ENCODE measurements at regions not wholly inside any gene's neighbourhood (a gene's known extent, or its start where the extent isn't known, plus 50 kb on each side); places are given as distances from the start of the nearest gene placed in this dataset.
"Not testable (repeated sequence)": the region's sequence is repeated elsewhere in the genome, so short reads cannot be mapped to it uniquely, and the experiment has no call there.

GRCh38 chr14:106599209-106599608 lies 1072.8 kb downstream of the TMEM121 start:
- Histone ChIP-seq H3K27me3 (ENCODE audit: control insufficient read depth, insufficient read depth, low read length) (no peaks in the 10 kb centered on the region), H3K27ac (ENCODE audit: low read depth, low read length) (no peak overlapping the region), H3K4me1 (ENCODE audit: control insufficient read depth, insufficient read depth, low read length) (no peaks in the 10 kb centered on the region), H3K4me3 (ENCODE audit: low read depth, low read length) (no peak overlapping the region), H3K36me3 (ENCODE audit: control insufficient read depth, insufficient read depth, low read length) (no peaks in the 10 kb centered on the region), H3K9me3 (ENCODE audit: control insufficient read depth, insufficient read depth, low read length) (peaks cover 83% of the 10 kb centered on the region), H3K9ac (ENCODE audit: low read depth, low read length) (no peak overlapping the region)

GRCh38 chr14:106605548-106606448 lies 1079.4 kb downstream of the TMEM121 start:
- Histone ChIP-seq H3K4me3 (ENCODE audit: low read depth, low read length) (no peak overlapping the region), H3K9me3 (ENCODE audit: control insufficient read depth, insufficient read depth, low read length) (peaks cover 94% of the 10 kb centered on the region)

GRCh38 chr14:106606936-106607335 lies 1080.6 kb downstream of the TMEM121 start:
- Histone ChIP-seq H3K4me1 (ENCODE audit: control insufficient read depth, insufficient read depth, low read length) (no peaks in the 10 kb centered on the region), H3K9ac (ENCODE audit: low read depth, low read length) (no peak overlapping the region), H3K4me3 (ENCODE audit: low read depth, low read length) (no peak overlapping the region), H3K36me3 (ENCODE audit: control insufficient read depth, insufficient read depth, low read length) (no peaks in the 10 kb centered on the region), H3K27me3 (ENCODE audit: control insufficient read depth, insufficient read depth, low read length) (no peaks in the 10 kb centered on the region), H3K27ac (ENCODE audit: low read depth, low read length) (no peak overlapping the region), H3K9me3 (ENCODE audit: control insufficient read depth, insufficient read depth, low read length) (peaks cover 94% of the 10 kb centered on the region)

More at GRCh38 chr14:106605548-106606448, 1079.4 kb downstream of the TMEM121 start:
- Histone ChIP-seq H3K27ac (ENCODE audit: low read depth, low read length) (no peak overlapping the region), H3K9ac (ENCODE audit: low read depth, low read length) (no peak overlapping the region), H3K36me3 (ENCODE audit: control insufficient read depth, insufficient read depth, low read length) (no peaks in the 10 kb centered on the region), H3K27me3 (ENCODE audit: control insufficient read depth, insufficient read depth, low read length) (no peaks in the 10 kb centered on the region), H3K4me1 (ENCODE audit: control insufficient read depth, insufficient read depth, low read length) (no peaks in the 10 kb centered on the region)

GRCh38 chr14:106610691-106611090 lies 1084.3 kb downstream of the TMEM121 start:
- Histone ChIP-seq H3K4me3 (ENCODE audit: low read depth, low read length) (no peak overlapping the region), H3K27ac (ENCODE audit: low read depth, low read length) (no peak overlapping the region), H3K36me3 (ENCODE audit: control insufficient read depth, insufficient read depth, low read length) (no peaks in the 10 kb centered on the region), H3K27me3 (ENCODE audit: control insufficient read depth, insufficient read depth, low read length) (no peaks in the 10 kb centered on the region), H3K4me1 (ENCODE audit: control insufficient read depth, insufficient read depth, low read length) (no peaks in the 10 kb centered on the region), H3K9me3 (ENCODE audit: control insufficient read depth, insufficient read depth, low read length) (peaks cover 97% of the 10 kb centered on the region), H3K9ac (ENCODE audit: low read depth, low read length) (no peak overlapping the region)

GRCh38 chr14:106613256-106613655 lies 1086.9 kb downstream of the TMEM121 start:
- Histone ChIP-seq H3K36me3 (ENCODE audit: control insufficient read depth, insufficient read depth, low read length) (no peaks in the 10 kb centered on the region), H3K4me1 (ENCODE audit: control insufficient read depth, insufficient read depth, low read length) (no peaks in the 10 kb centered on the region), H3K27ac (ENCODE audit: low read depth, low read length) (no peak overlapping the region), H3K9ac (ENCODE audit: low read depth, low read length) (no peak overlapping the region), H3K27me3 (ENCODE audit: control insufficient read depth, insufficient read depth, low read length) (no peaks in the 10 kb centered on the region), H3K9me3 (ENCODE audit: control insufficient read depth, insufficient read depth, low read length) (peaks cover 95% of the 10 kb centered on the region), H3K4me3 (ENCODE audit: low read depth, low read length) (no peak overlapping the region)

GRCh38 chr14:106618471-106618951 lies 1092.1 kb downstream of the TMEM121 start:
- not testable (repeated sequence) for H3K27me3 ChIP-seq (ENCODE audit: control insufficient read depth, insufficient read depth, low read length); H3K4me3 ChIP-seq (ENCODE audit: low read depth, low read length); H3K36me3 ChIP-seq (ENCODE audit: control insufficient read depth, insufficient read depth, low read length); H3K4me1 ChIP-seq (ENCODE audit: control insufficient read depth, insufficient read depth, low read length); H3K27ac ChIP-seq (ENCODE audit: low read depth, low read length); H3K9ac ChIP-seq (ENCODE audit: low read depth, low read length)
- H3K9me3 ChIP-seq (ENCODE audit: control insufficient read depth, insufficient read depth, low read length): peaks cover 97% of the 10 kb centered on the region

- Histone ChIP-seq H3K36me3 (ENCODE audit: control insufficient read depth, insufficient read depth, low read length) (no peaks in the 10 kb centered on the region), H3K27me3 (ENCODE audit: control insufficient read depth, insufficient read depth, low read length) (no peaks in the 10 kb centered on the region), H3K4me3 (ENCODE audit: low read depth, low read length) (no peak overlapping the region), H3K27ac (ENCODE audit: low read depth, low read length) (no peak overlapping the region), H3K4me1 (ENCODE audit: control insufficient read depth, insufficient read depth, low read length) (no peaks in the 10 kb centered on the region), H3K9ac (ENCODE audit: low read depth, low read length) (no peak overlapping the region), H3K9me3 (ENCODE audit: control insufficient read depth, insufficient read depth, low read length) (peaks cover 97% of the 10 kb centered on the region)
These were observed 1093.2 kb downstream of the TMEM121 start for GRCh38 chr14:106619606-106620005.

GRCh38 chr14:106620368-106620767 lies 1094.0 kb downstream of the TMEM121 start:
- no peak overlapping the region for H3K4me3 ChIP-seq (ENCODE audit: low read depth, low read length)
- no peaks in the 10 kb centered on the region for H3K36me3 ChIP-seq (ENCODE audit: control insufficient read depth, insufficient read depth, low read length)
- no peak overlapping the region for H3K27ac ChIP-seq (ENCODE audit: low read depth, low read length)
- no peaks in the 10 kb centered on the region for H3K27me3 ChIP-seq (ENCODE audit: control insufficient read depth, insufficient read depth, low read length)
- H3K9ac ChIP-seq (ENCODE audit: low read depth, low read length): no peak overlapping the region
- peaks cover 97% of the 10 kb centered on the region for H3K9me3 ChIP-seq (ENCODE audit: control insufficient read depth, insufficient read depth, low read length)
- H3K4me1 ChIP-seq (ENCODE audit: control insufficient read depth, insufficient read depth, low read length): no peaks in the 10 kb centered on the region

GRCh38 chr14:106622200-106622745 lies 1095.9 kb downstream of the TMEM121 start:
- no peak overlapping the region for H3K4me3 ChIP-seq (ENCODE audit: low read depth, low read length)
- H3K9ac ChIP-seq (ENCODE audit: low read depth, low read length): no peak overlapping the region
- H3K4me1 ChIP-seq (ENCODE audit: control insufficient read depth, insufficient read depth, low read length): no peaks in the 10 kb centered on the region
- no peak overlapping the region for H3K27ac ChIP-seq (ENCODE audit: low read depth, low read length)
- peaks cover 96% of the 10 kb centered on the region for H3K9me3 ChIP-seq (ENCODE audit: control insufficient read depth, insufficient read depth, low read length)
- H3K36me3 ChIP-seq (ENCODE audit: control insufficient read depth, insufficient read depth, low read length): no peaks in the 10 kb centered on the region
- H3K27me3 ChIP-seq (ENCODE audit: control insufficient read depth, insufficient read depth, low read length): no peaks in the 10 kb centered on the region

GRCh38 chr14:106625186-106625585 lies 1098.8 kb downstream of the TMEM121 start:
- H3K4me3 ChIP-seq (ENCODE audit: low read depth, low read length): no peak overlapping the region; the same call in 1 of the 2 replicates
- H3K9ac ChIP-seq (ENCODE audit: low read depth, low read length): no peak overlapping the region
- no peaks in the 10 kb centered on the region for H3K36me3 ChIP-seq (ENCODE audit: control insufficient read depth, insufficient read depth, low read length)
- peaks cover 89% of the 10 kb centered on the region for H3K9me3 ChIP-seq (ENCODE audit: control insufficient read depth, insufficient read depth, low read length)
- no peak overlapping the region for H3K27ac ChIP-seq (ENCODE audit: low read depth, low read length)
- no peaks in the 10 kb centered on the region for H3K27me3 ChIP-seq (ENCODE audit: control insufficient read depth, insufficient read depth, low read length)
- H3K4me1 ChIP-seq (ENCODE audit: control insufficient read depth, insufficient read depth, low read length): no peaks in the 10 kb centered on the region

- H3K4me3 ChIP-seq (ENCODE audit: low read depth, low read length); H3K27ac ChIP-seq (ENCODE audit: low read depth, low read length); H3K27me3 ChIP-seq (ENCODE audit: control insufficient read depth, insufficient read depth, low read length); H3K4me1 ChIP-seq (ENCODE audit: control insufficient read depth, insufficient read depth, low read length); H3K36me3 ChIP-seq (ENCODE audit: control insufficient read depth, insufficient read depth, low read length); H3K9ac ChIP-seq (ENCODE audit: low read depth, low read length): not testable (repeated sequence)
- peaks cover 89% of the 10 kb centered on the region for H3K9me3 ChIP-seq (ENCODE audit: control insufficient read depth, insufficient read depth, low read length)
These were observed 1100.1 kb downstream of the TMEM121 start for GRCh38 chr14:106626469-106626868.
